HG02642 (cell line): ENCODE measurements at regions not wholly inside any gene's neighbourhood (a gene's known extent, or its start where the extent isn't known, plus 50 kb on each side); places are given as distances from the start of the nearest gene placed in this dataset.
"Not testable (repeated sequence)": the region's sequence is repeated elsewhere in the genome, so short reads cannot be mapped to it uniquely, and the experiment has no call there.

Experiments
- ATAC-seq: cut with Tn5 transposase; IDR thresholded peaks from one replicate; pipeline ENCODE4 v1.9.1; 2021; ENCODE audit warnings: mild to moderate bottlenecking; ENCODE audit not compliant: unreplicated experiment, poor library complexity

DNA sequence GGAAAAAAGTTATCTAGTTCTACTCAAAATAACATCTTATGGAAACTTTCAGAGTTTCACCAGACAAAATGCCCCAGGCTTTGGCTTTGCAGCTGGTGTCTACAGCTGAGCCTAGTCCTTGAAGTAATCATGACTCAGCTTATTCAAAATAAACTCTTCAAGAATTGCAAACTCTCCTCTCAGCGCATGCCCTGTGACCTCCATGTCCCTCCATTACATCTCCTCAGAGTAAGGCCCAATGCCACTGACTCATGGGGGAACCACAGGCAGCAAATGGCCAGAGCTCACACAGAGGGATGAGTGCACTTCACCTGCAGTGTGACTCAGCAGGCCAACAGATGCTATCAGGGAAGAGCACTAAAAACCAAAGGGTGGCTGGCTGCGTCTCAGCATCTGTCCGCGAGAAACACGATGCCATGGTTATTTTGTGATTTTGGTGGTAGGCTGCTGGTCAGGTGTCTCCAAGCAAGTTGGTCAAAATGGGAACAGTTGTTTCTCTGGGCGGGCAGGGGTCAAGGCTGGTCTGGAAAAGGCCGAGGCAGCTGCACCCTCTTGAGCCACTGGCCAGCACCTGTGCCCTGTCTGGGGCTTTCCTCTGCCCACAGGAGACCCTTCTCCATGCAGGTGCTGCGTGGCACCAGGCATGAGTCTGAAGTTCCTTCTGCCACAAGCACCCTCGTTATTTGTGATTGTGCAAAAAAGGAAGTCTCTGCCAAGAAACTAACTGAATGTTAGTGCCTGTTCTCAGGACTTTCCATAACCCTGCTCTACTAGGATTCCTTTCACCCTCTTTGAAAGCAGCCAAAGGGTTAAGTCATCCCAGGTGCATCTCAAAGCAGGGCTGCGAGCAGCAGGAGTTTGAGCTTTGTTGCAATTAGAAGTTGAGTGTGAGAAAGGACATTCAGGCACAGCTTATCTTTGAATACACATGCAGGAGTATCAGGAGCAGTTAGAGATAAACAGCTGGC lies 118.1 kb upstream of the PLGLB2 start:
- ATAC-seq = not testable (repeated sequence)

DNA sequence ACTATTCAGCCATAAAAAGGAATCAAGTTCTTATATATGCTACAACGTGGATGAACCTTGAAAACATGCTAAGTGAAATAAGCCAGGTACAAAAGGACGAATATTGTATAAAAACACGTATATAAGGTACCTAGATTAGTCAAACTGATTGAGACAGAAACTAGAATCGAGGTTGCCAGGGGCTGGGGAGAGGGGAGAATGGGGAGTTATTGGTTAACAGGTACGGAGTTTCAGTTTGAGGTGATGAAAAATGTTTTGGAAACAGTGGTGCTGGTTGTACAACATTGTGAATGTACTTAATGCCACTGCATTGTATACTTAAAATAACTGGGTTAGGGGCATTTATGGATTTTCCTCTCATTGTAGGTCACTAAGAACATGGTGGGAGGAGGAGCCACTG lies 117.0 kb upstream of the PLGLB2 start:
- ATAC-seq = not testable (repeated sequence)

DNA sequence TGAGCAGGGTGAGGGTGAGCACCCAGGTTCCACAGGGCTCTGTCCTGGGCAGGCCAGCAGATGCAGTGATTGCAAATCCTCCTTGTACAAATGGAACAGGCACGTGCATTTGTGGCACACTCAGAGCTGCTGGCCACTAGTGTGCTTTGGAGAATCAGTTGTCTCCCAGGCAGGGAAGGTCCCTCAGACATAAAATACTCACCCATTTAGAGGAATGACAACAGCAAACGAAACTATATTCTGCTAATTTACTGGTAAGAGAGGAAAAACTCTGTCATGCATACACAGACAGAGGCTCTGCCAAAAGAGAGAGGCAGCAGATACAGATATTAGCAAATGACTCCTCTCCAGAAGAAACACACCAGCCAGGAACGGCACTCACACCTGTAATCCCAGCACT lies 116.5 kb upstream of the PLGLB2 start:
- not testable (repeated sequence) for ATAC-seq

DNA sequence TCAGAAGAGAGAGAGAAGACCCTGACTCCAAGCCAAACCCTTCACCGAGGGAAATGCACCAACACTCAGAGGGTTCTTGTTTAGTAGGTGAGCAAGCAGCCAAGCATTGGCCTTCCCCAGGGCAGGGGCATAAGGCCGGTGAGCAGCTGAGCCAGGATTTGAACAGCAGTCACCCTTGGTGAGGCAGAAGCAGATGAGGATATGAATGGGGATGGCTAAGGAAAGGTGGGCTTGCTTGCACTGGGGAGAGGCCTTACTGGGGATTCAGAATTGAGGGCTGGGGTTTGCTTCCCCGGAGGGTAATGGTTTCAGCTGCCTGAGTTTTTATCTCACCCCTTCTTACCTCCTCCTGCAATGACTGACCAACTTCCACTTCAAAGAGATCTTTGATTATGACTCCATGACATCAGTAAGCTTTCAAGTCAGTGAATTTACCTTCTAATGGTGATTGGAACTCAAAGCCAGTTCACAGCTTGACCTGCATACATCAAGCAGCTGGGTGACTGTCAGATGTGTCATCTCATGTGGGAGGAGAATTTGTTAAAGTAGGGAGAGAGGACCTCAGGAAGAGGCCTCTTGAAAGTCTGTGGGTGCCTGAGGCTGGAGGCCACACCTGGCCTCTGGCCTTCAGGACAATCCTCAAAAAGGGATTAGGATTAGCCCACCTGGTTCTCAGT lies 114.5 kb upstream of the PLGLB2 start:
- not testable (repeated sequence) for ATAC-seq

DNA sequence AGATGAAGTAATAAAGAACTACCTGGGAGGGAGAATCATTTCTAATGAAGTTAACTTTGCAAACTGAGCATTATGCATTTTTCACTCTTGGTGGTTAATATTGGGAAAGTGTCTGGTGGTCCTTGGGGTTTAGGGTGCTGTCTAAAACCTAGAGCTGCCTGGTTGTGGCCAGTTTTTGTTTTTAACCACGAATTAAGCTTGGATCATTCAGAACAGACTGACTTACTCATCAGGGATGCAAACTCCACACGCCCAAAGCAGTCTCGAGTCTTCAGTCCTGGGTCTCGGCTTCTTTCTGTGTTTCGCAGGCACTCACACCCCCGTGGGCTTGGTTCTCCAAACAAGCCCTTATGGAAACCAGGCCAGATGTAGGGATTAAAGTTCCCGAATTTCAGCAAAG lies 113.8 kb upstream of the PLGLB2 start:
- ATAC-seq = not testable (repeated sequence)

DNA sequence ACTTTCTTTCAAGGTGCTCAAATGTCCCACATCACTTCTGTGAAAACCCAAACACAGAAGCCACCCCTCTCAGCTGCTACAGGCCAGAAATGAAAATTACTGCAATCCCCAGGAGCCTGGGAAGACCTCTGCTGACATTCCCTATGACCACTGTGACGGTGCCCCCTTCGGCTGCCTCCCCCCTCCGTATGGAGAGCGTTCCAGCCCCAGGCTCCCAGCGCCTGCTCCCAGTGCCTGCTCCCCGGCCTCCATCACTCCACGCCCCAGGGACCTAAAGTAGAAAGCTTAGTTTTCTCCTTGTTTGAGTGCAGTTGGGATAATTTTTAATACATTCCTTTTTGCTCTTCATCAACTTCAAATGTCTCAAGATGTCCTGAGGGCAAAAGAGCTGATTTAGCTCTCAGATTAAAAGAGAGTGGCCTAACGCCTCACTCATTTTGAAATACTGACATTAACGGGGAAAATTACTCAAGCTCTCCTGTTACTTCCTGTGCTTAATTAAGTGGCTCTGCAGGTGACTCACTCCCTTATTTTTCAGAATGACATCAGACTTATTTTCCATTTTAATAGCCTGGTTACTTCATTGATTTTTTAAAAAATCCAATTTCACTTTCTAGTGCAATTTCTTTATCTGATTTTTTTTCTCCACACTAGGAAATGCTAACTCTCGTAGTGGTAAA lies 112.8 kb upstream of the PLGLB2 start:
- not testable (repeated sequence) for ATAC-seq

DNA sequence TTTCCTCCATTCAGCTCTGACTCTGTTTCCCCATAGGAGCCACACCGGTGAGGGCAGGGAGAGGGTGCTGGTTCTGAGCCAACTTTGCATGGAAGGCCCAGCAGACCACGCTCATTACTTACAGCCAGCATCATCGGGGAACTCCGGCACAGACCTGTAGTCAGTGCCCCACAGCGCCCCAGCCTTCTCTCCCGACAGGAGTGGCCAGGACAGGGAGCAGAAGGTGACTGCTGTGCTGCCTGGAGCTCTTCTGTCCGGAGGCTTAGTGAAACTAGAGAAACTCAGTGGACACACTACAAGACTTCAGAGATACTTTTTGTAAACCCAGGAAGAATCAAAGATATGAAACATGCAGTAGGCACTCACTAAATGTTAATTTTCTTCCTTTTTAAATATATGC lies 111.6 kb upstream of the PLGLB2 start:
- ATAC-seq = not testable (repeated sequence)

DNA sequence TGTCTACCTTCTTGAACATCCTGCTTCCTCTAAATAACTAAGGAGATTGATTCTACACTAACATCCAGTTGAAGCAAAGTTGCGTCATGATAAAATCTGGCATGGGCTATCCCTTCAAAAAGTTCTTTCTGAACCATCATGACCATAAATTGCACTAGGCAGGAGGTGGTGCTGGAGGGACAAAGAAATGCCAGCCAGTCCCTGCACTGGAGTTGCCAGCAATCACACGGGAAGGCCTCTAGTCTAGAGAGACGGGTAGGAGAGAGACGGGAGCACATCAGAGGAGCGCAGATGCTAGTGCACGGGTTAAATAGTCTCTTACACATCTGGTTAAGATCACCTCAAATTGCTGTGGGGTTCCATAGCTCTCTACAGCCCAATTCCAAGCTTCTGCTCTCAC lies 111.2 kb upstream of the PLGLB2 start:
- ATAC-seq = not testable (repeated sequence)

DNA sequence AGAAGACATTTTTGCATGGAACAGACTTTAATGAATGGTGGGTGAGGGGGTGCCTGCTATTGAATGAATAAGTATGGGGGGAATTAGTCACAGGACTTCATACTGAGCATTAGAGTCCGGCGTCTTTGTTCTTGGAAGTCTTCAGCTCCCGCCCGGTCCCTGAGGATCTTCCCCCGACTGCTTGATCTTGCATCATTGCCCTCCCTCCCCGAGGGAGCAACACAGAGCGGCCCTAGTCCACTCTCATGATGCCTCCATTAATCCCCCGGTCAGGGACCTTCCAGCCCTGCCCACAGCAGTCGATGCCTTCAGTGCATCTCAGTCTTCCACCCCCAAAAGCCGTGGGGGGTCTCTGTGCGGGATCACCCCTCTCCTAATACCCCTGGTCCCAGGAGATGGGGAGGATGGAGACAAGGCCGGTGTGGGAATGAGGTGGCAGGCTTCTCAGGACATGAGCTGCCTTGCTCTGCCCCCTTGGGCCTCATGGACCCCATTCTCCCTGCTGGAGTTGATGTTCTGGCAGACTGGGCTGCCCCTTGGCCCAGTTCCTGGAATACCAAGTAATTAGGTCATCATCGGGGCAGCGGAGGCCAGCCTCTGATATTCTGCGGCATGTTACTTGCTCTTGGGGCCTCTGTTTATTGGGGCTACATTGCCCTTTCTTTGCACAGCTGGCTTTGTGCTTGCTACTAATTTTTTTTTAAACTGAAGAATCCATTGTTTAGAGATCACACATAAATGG lies 110.5 kb upstream of the PLGLB2 start:
- not testable (repeated sequence) for ATAC-seq

DNA sequence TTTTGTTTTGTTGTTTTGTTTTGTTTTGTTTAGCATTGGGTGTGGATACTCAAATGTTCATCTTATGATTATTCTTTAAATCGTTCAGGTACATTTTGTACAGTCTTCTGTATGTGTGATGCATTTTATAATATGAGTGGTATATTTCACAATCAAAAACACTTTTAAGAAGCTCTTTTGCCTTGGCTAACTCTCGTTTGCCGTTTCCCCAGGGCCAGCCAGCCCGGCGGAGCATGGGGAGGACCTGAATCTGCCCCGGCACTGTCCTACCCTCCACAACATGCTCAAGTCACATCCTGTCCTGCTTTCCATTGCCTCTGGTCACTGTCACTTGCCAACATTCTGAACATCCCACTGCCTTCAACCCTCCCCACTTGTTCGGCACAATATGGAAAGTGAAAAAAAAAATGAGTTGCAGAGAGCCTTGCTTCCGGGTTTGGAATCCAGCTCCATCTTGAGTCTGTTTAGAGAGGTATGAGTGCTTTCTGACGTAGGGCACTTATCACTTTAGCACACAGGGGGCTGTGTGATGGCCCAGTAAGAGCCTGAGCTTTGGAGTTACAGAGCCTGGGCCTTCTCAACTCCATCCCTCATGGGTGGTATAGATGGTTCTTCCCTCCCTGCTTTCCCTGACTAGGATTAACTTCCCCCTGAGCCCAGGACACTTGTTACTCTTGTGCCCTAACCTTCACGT lies 109.6 kb upstream of the PLGLB2 start:
- not testable (repeated sequence) for ATAC-seq

DNA sequence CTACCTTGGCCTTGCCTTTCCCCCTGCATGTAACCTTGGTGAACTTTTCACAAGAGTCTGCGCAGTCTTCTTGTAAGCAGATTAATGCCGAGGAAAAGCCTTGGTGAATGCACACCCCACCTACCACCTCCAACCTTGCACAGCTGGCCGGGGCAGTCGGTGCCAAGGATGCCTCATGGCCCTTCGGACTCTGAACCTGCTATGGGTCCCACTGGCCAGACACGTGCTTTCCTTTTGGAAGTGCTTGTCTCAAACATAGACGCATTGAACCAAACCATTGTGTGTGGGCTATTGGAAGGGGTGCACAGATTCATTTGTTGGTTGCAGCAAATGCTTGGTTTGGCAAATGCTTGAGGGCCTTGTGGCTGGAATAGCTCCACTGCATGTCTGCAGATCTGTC lies 109.0 kb upstream of the PLGLB2 start:
- not testable (repeated sequence) for ATAC-seq

DNA sequence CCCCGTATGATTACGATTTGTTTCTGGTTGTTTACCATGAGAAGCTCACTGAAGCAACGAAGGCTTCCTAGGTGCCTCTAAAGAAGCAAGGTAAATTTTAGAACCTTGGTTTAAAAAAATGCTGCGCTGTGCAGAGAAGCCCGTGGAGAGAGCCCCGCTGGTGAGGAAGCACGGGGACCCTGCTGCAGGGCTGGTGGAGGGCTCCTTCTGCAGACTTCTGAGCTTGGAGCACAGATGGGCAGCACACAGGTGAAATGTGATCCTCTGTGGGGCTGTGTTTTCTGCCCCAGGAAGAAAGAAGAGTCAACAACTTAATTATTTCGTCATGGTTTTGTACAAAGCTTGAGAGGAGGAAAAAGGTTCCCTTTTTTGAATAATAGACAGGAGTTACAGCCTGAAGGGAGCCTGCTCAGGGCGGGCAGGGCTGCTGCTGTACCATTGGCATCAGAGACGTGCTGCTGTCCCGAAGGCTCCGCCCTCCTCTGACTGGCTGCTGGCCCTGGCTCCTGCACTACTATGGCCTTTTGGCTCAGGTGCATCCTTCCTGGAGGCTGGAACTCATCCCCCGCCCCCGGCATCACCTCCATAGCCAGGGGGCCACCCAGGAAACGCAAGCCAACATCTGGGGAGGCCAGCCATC lies 108.0 kb upstream of the PLGLB2 start:
- not testable (repeated sequence) for ATAC-seq

DNA sequence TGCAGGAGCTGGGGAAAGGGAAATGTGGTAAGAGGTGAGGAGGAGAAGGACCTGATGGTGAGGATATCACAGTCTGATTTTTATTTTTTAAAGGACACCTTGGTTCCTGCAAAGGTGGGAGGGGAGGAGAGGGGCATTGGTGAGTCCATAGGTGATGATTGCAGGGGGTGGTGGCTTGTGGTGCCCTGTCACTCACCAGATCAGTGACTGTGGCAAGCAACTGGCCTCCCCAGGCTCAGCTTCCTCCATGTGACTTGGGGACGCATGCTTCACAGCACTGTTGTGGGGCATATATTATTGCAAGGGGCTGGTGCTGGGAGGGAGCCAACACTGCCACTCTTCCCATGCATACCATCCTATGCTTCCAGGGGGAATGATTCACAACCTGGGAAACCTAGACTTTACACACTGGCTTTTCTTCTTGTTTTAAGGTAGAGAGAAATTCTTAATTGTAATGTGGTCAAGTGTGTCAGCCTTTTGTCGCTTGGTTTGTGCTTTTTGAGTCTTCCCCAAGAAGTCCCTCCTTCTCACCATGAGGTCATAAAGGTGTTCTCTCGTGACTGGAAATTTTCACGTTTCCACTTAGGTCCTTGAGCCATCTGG lies 106.8 kb upstream of the PLGLB2 start:
- not testable (repeated sequence) for ATAC-seq

DNA sequence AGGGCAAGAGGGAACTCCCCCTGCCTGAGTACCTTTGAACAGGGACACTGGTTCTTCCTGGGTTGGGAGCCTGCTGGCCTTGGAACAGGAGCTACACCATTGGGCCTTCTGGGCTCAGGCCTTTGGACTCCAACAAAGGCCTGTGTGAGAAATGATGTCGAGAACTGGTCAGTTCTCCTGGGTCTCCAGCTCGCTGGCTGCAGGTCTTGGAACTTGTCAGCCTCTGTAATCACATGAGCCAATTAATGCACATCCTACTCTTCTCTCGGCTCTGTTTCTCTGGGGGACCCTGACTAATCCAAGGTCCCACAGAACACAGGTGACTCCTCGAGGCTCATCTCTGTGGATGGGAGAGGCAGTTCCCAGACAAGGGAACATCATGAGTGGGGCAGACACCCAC lies 104.7 kb upstream of the PLGLB2 start:
- ATAC-seq = not testable (repeated sequence)

DNA sequence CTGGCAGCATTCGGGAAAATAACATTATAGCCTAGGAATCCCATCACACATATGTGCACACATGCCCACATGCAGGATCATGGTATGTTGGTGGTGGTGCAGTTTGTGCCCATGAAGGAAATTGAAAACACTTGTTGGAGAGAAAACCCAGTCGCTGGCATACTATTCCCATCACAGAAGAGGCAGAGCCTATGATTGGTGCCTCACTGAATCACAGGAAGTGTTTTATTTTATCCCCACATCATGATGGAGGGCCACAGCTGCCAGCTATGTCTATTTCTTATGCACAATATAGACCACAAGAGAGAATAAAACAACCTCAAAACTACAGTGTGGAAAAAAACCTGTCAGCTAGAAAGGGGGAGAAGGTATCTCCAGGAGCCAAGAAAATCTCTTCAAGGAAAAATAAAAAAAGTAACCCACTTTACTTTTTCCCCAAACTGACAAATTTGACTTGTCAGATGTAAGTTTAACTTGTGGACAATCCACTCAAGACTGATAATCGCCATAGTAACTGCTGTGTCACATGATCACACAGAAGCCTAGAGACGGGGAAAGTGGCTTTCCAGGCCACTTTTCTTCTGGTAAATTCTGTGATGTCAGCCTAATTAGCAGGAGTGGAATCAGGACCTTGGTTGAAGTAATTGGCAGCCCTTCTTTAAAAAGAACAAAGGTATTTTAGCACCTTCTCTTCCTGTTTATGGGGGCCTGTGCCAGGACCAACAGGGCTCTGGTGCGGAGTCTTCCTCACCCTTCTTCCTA lies 100.0 kb upstream of the PLGLB2 start:
- not testable (repeated sequence) for ATAC-seq

DNA sequence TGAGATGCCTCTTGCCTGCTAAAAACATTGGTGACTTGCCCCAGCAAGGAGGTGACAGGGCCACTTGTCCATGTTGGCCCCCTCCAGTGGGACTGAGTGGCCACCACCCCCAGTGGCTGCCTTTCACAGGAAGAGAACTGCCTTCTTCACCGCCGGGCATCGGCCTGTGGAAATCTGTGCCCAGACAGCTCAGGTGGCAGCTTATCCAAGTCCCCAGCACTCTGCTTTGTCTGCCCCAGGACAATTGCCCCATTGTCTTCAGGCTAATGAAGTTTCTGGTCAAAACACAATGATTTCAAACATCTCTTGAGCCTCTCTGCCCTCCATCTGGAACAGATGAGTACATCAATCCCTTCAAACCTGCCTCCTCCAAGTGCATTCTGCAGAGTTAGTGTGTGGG lies 99.1 kb upstream of the PLGLB2 start:
- not testable (repeated sequence) for ATAC-seq

DNA sequence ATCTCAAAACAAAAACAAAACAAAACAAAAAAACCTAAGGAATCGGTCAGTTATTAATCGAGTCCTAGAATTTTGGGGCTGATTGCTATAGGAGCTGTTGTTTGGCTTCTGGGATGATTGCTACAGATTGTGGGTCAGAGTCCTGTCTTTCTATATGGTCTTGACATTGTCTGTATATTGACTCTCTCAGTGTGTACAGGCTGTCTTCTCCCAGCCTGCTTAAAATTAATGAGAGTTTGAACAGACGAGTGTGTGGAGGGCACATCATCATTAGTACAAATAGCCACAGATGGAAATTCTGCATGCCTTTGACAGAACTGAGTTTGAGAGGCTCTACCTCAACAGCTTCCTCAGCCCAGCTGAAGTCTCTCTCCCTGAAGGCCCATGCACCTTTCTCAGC lies 98.0 kb upstream of the PLGLB2 start:
- not testable (repeated sequence) for ATAC-seq

DNA sequence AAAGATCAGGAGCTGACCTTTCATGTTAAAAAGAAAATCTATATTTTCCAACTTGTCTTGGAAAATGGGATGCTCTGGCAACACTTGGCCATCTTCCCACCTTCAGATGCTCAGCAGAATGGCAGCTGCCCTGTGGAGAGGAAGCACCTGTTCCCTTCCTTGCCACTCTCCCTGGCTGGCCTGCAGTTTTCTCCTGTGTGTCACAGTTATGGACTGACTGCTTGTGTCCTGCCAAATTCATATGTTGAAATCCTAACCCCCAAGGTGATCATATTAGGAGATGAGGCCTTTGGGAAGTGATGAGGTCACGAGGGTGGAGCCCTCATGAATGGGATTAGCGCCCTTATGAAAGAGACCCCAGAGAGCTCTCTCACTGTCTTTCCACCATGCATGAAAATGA lies 97.0 kb upstream of the PLGLB2 start:
- not testable (repeated sequence) for ATAC-seq
